ENCODE measurements at regions not wholly inside any gene's neighbourhood (a gene's known extent, or its start where the extent isn't known, plus 50 kb on each side); places are given as distances from the start of the nearest gene placed in this dataset.

DNA sequence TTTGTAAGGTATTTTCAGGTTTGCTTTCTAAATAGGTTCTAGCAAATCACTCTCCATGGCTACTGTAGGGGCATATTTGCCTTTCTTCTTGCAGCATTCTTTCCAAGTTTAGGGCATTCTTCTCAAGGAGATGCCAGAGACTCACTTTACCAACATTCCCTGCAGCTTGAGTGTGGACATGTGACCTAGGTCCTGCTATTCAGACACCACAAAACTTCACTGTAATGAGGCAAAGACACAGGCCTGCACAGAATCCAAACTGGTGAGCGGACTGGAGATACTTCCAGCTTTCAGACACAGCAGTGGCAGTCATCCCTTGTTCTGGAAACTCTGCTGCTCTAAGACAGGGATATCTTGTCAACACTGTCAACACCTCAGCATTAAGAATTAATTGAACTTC, 146.4 kb upstream of the PFN2 start:
- H3K27me3 Mint-ChIP-seq, result peaks cover 14% of the 10 kb centered on the region
- H3K4me1 Mint-ChIP-seq, result no peaks in the 10 kb centered on the region
- no peak overlapping the region for H3K4me3 Mint-ChIP-seq
- H3K27ac Mint-ChIP-seq, result no peak overlapping the region
- H3K36me3 Mint-ChIP-seq, result no peaks in the 10 kb centered on the region
- no peaks in the 10 kb centered on the region for H3K9me3 Mint-ChIP-seq

DNA sequence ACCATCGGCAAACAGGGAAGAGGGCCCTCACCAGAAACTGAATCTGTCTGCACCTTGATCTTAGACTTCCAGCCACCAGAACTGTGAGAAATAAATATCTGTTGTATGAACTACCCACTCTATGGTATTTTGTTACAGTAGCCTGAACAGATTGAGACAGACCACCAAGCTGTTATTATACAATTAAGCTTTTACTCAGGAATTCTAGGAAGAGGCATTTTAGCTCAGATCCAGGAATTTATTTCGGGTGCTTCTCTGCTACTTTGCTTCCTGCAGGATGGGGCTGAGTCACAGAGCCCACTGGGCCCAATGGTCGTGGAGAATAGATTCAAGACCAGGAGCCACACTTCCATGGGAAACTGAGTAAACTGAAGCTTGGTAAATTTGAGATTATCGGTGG, 145.5 kb upstream of the PFN2 start:
- Mint-ChIP-seq H3K4me3 (no peak overlapping the region), H3K9me3 (no peaks in the 10 kb centered on the region), H3K4me1 (no peaks in the 10 kb centered on the region)

DNA sequence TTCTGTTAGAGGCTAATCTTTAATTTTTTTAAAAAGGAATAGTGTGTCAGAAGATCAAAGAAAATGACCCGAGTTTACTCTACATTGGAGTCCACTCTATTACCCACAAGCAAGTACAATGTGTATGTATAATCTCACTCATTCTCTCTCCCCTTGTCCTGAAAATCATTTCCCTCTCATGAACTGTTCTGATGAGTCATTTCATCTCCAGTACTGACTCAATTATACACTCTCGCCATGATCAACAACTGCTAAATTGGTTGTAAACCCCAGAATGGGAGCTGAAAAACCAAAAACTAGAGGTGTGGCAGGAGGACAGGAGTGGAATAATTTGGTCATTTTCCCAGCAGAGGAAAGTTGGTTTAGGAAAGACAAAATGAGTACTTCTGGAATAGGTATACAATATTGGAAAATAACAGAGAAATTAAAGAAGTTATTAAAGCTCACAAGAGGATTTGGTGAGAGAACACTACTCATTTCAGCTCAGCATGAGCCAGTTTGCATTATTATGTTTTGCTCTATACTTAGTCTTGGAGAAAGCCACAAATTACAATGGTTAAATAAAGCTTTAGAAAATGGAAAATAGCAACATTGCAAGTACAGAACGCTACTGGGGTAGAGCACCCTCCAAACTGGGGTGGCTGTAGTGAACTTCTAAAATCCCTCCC, 144.3 kb upstream of the PFN2 start:
- Mint-ChIP-seq H3K4me1 (no peaks in the 10 kb centered on the region), H3K27ac (no peak overlapping the region), H3K9me3 (no peaks in the 10 kb centered on the region), H3K27me3 (peaks cover 9% of the 10 kb centered on the region), H3K36me3 (no peaks in the 10 kb centered on the region), H3K4me3 (no peak overlapping the region)

More for the DNA sequence above, 145.5 kb upstream of the PFN2 start:
- no peak overlapping the region for H3K27ac Mint-ChIP-seq
- H3K27me3 Mint-ChIP-seq, result peaks cover 12% of the 10 kb centered on the region
- no peaks in the 10 kb centered on the region for H3K36me3 Mint-ChIP-seq

DNA sequence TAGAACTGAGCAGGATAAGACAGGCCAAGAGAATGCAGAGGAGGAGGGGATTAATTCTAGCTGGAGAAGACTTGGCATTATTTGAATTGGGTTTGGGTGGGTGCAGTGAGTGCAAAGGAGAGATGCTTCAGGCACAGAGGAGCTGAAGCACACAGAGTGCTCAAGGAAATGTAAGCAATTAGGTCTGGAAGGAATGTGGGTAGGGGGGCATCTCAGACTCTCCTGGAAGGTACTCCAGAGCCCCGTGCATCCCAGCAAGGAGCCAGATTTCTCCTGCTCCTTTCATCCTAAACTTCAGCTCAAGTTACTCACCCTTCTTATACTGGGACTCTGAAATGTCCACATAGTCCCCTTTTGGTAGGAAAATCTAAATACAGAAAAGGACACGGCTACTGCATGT, 143.6 kb upstream of the PFN2 start:
- Mint-ChIP-seq H3K9me3 (no peaks in the 10 kb centered on the region), H3K27me3 (peaks cover 8% of the 10 kb centered on the region), H3K27ac (no peak overlapping the region), H3K36me3 (no peaks in the 10 kb centered on the region), H3K4me1 (no peaks in the 10 kb centered on the region), H3K4me3 (no peak overlapping the region)

DNA sequence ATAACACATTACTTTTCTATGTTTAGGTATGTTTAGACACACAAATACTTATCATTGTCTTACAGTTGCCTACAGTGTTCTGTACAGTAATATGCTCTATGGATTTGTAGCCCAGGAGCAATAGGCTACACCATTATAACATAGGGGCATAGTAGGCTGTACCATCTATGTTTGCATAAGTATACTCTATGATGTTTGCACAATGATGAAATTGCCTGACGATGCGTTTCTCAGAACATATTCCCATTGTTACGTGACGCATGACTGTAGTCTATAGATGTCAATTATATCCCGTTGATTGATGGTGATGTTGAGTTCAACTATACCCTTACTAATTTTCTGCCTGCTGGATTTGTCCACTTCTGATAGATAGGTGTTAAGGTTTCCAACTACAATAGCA, 139.4 kb upstream of the PFN2 start:
- no peaks in the 10 kb centered on the region for H3K36me3 Mint-ChIP-seq
- no peaks in the 10 kb centered on the region for H3K4me1 Mint-ChIP-seq
- no peaks in the 10 kb centered on the region for H3K9me3 Mint-ChIP-seq
- H3K4me3 Mint-ChIP-seq, result no peak overlapping the region
- H3K27ac Mint-ChIP-seq, result no peak overlapping the region
- peaks cover 2% of the 10 kb centered on the region for H3K27me3 Mint-ChIP-seq

DNA sequence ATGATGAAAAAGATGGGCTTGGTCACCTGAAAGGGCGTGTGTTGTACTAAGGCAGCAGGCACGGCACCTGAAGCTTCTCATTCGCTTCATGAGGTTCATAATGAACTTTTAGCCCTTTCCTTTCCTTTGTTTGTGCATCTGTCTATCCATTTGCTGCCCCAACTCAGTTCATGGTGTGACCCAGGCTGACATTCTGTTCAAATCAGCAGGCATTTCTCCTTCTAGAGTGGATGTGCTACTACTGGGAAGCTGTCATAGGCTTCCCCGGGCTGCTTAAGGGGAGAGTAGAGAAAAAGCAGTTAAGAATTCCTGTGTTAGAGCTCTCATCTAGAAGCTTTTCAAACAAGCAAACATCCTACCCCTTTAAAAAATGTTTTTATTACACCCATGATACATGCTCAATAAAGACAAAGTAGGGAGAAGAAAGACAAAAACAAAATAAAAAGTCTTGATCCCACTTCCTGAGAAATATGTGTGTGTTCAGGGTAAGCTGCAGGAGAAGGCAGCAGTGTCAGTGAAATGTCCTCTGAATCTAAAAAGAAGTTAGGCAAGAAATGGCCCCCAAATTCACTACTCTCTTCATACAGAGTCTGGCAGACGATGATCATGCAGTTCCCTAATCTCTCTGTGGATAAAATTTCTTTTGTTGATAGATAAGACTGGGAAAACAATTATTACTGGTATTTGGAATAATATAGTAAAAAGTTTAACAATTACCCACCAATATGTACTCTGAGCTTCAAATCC, 136.9 kb upstream of the PFN2 start:
- Mint-ChIP-seq H3K4me1 (peaks cover 4% of the 10 kb centered on the region), H3K36me3 (no peaks in the 10 kb centered on the region), H3K4me3 (no peak overlapping the region), H3K9me3 (no peaks in the 10 kb centered on the region), H3K27me3 (peaks cover 4% of the 10 kb centered on the region), H3K27ac (no peak overlapping the region)

DNA sequence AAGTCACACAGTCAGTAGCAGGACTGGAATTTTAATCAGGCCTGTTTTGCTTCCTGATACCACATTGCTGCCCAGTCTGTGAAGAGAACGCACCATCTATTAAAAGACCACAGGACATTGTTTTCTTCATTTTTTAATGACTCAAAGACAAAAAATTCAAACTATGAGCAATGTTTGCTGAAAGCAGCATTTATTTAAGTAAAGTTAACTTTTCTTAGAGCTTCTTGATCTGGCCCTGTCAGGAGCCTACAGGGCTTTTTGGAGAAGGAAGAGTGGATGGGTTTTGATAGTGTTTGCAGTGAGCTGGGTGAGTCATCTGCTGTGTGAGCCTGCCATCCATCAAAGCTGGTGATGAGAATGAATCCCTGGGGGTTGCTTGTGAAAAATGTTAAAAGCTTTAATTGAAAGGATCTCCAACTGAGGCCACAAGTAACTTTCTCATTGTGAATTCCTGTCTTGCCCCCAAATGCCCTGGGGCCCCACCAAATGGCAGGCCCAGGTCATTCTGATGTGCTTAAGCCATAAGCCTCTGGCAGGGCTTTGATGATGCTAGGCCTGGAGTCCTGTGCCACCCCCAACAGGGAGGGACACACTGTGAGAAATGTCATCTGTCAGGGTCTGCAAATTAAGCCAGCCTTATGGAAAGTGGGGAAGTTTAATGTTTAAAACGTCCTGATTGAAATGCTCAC, 136.2 kb upstream of the PFN2 start:
- no peaks in the 10 kb centered on the region for H3K36me3 Mint-ChIP-seq
- no peak overlapping the region for H3K4me3 Mint-ChIP-seq
- H3K27ac Mint-ChIP-seq, result no peak overlapping the region
- peaks cover 4% of the 10 kb centered on the region for H3K27me3 Mint-ChIP-seq
- H3K4me1 Mint-ChIP-seq, result peaks cover 4% of the 10 kb centered on the region
- no peaks in the 10 kb centered on the region for H3K9me3 Mint-ChIP-seq

DNA sequence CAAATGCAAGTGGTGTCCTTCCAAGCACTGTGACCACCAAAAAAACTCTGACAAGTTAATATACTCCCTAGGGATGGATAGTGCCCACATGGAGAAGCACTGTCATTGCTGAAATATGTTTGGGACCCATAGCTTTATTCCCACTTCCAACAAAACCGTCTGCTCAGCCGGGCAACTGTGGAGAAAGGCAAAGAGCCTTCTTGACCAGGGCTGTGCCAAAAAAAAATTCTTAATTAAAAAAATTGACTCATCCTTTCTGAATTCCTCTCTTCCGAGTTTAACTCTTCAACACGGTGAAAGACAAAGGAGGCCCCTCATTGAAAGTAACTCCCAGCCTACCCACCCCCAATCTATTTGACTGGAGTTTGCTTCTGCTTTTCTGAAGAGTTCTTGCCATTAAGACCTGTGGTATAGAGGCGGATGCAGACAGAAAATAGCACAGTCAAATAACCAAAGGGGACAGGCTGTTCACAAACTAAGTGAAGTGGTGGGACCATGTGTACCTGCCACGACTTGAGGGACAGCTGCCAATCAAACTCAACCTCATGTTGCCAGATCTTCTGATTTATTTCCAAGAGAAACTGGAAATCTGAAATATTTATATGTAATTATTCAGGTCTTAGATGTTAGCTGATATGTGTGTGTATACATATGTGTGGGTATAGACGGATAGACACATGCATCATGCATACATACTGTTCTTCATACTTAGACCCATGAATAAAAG, 135.4 kb upstream of the PFN2 start:
- H3K4me3 Mint-ChIP-seq, result no peak overlapping the region
- H3K27ac Mint-ChIP-seq, result no peak overlapping the region
- peaks cover 4% of the 10 kb centered on the region for H3K4me1 Mint-ChIP-seq
- H3K27me3 Mint-ChIP-seq, result peaks cover 6% of the 10 kb centered on the region
- H3K36me3 Mint-ChIP-seq, result no peaks in the 10 kb centered on the region
- H3K9me3 Mint-ChIP-seq, result no peaks in the 10 kb centered on the region

DNA sequence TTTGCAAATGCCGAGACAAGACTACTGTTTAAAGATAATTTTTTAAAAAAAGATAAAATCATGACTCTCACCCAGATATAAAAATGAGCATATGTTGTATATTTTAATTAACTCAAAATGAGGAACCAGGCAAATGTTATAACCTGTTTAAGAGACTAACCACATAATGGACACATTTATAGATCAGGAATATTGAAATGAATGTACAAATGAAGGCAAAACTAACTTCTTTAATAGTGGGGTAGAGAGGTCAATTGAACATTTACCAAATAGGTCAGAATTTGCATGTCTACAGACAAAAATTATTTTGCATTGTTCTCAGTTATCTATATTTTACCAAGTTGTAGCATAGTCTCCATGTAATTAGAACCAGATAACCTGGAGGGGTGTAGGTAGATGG, 134.3 kb upstream of the PFN2 start:
- Mint-ChIP-seq H3K9me3 (no peaks in the 10 kb centered on the region), H3K36me3 (no peaks in the 10 kb centered on the region), H3K4me3 (no peak overlapping the region), H3K27me3 (peaks cover 10% of the 10 kb centered on the region), H3K27ac (no peak overlapping the region), H3K4me1 (peaks cover 4% of the 10 kb centered on the region)

DNA sequence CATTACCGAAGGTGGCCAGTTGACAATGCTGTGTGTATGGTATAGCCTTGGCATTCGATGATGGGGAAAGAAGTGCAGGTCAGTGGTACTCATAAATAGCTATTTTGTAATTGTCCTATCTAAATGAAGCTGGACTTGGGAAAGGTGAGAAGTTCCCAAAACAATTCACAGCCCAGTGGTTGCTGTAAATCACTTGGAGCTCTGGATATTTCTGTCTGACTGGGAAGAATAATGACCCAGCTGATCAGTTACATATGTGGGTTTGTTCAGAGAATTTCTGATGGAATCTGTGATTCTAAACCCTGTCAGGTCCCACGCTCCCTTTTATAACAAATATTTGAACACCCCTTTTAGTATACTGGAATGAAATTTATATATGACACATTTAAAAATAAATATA, 133.9 kb upstream of the PFN2 start:
- Mint-ChIP-seq H3K9me3 (no peaks in the 10 kb centered on the region), H3K4me1 (peaks cover 4% of the 10 kb centered on the region), H3K4me3 (no peak overlapping the region), H3K27ac (no peak overlapping the region), H3K27me3 (peaks cover 7% of the 10 kb centered on the region), H3K36me3 (no peaks in the 10 kb centered on the region)

DNA sequence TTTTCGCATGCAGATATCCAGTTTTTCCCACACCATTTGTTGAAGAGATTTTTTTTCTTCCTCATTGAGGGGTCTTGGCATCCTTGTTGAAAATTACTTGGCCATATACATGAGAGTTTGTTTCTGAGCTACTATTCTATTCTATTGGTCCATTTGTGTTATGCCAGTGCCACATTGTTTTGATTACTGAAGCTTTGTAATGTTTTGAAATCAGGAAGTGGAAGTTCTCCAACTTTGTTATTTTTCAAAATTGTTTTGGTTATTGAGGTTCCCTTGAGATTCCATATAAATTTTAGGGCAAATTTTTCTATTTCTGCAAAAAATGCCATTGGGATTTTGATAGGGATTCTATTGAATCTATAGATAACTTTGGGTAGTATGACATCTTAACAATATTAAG, 130.3 kb upstream of the PFN2 start:
- H3K36me3 Mint-ChIP-seq, result no peaks in the 10 kb centered on the region
- peaks cover 4% of the 10 kb centered on the region for H3K4me1 Mint-ChIP-seq
- no peak overlapping the region for H3K27ac Mint-ChIP-seq
- no peak overlapping the region for H3K4me3 Mint-ChIP-seq
- H3K27me3 Mint-ChIP-seq, result peaks cover 7% of the 10 kb centered on the region
- H3K9me3 Mint-ChIP-seq, result no peaks in the 10 kb centered on the region

DNA sequence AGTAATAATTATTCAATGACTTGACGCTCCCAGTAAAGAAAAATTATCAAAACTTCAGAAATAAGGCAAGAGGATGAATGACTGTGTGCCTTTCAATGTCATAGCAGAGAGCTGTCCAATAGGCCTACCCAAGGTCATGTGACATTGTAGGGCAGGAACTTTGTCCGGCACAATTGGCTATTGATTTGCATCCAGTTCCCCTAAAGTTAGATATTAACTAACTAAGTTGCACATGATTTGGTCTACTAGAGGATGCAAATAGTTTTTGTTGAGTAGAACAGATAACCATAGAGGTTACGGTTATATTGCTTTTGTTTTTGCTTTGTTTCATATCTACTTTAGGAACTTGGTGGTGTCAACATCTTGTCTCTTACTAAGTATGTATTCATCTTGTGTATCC, 127.9 kb upstream of the PFN2 start:
- Mint-ChIP-seq H3K9me3 (no peaks in the 10 kb centered on the region), H3K4me1 (peaks cover 4% of the 10 kb centered on the region), H3K27ac (no peak overlapping the region), H3K36me3 (no peaks in the 10 kb centered on the region), H3K27me3 (peaks cover 6% of the 10 kb centered on the region), H3K4me3 (no peak overlapping the region)

DNA sequence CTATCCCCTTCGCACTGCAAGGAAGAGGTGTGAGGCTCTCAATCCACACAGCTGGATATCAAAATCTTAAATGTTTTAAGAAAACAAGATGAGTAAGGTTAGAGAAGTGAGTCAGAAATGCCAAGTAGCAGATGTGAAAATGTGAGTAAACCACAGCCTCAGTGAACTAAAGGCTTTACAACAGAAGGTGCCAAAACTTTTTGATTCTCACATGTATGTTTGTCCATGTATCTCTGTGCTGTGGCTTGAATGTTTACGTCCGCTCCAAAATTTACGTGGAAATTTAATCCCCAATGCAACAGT, 126.8 kb upstream of the PFN2 start:
- no peak overlapping the region for H3K4me3 Mint-ChIP-seq
- no peaks in the 10 kb centered on the region for H3K36me3 Mint-ChIP-seq
- H3K27ac Mint-ChIP-seq, result no peak overlapping the region
- H3K4me1 Mint-ChIP-seq, result no peaks in the 10 kb centered on the region
- H3K9me3 Mint-ChIP-seq, result no peaks in the 10 kb centered on the region
- H3K27me3 Mint-ChIP-seq, result peaks cover 9% of the 10 kb centered on the region

DNA sequence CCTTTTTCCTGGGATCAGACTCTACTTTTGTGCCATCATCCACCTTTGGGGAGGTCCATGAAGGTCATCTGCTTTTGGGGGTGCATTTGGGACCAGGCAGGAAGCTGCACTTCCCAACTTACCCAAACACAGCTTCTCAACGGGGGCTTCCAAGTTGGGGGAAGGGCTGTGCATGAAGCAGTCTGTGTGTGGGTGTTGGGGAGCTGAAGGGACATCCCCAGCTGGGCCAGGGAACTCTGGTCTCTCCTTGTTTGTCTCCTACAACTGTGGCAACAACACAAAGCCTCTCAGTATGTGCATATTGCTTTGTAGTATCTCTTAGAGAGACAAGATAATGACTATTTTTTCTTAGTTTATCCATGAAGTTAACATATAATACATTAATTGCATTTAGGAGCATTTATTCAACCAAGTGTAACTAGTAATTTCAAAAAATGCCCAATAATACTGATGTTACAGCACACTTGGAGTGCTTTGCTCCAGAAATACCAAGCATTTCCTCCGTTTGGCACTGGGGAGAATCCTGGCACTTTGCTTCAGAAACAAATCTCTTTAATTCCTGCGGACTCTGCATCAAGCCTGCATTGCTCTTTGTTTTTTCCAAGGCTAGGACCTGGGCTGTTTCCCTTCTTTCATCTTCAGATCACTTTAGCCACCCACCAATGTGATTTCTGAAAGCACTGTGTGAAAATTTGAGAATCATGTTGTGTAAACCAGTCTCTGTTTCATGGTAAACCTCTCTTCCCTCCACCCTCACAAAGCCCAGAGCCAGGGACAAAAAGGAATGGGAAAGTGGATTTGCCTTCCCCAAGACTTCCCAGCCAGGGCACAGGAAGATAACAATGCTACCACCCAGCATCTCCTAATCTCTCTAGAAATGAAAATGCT, 126.2 kb upstream of the PFN2 start:
- no peaks in the 10 kb centered on the region for H3K4me1 Mint-ChIP-seq
- peaks cover 9% of the 10 kb centered on the region for H3K27me3 Mint-ChIP-seq
- H3K36me3 Mint-ChIP-seq, result no peaks in the 10 kb centered on the region
- no peak overlapping the region for H3K27ac Mint-ChIP-seq
- H3K9me3 Mint-ChIP-seq, result no peaks in the 10 kb centered on the region
- no peak overlapping the region for H3K4me3 Mint-ChIP-seq
